ENCODE measurements at regions not wholly inside any gene's neighbourhood (a gene's known extent, or its start where the extent isn't known, plus 50 kb on each side); places are given as distances from the start of the nearest gene placed in this dataset.

- no peak for DNase-seq (ENCODE audit: extremely low read depth, low read depth)
Measured at GRCh38 chr4:138045036-138045435, 197.1 kb downstream of the SLC7A11 start.

DNA sequence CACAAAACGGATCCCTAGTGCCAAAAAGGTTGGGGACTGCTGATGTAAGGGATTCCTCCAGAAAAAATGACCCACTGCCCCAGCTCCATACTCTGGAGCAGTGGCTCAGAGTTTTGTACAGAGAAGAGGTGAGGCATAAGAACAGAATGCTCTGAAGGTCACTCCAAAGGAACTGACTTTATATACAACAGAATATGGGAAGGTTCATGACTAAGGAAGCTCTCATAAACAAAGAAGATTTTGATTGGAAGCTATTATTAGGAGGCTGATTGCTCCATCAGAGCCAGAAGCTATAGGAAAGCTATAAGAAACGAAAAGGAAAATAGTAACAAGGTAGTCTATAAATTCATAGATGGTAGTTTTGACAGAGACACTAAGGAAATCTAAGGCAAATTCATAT, 203.1 kb downstream of the SLC7A11 start:
- TF ChIP-seq, protein P1, sequence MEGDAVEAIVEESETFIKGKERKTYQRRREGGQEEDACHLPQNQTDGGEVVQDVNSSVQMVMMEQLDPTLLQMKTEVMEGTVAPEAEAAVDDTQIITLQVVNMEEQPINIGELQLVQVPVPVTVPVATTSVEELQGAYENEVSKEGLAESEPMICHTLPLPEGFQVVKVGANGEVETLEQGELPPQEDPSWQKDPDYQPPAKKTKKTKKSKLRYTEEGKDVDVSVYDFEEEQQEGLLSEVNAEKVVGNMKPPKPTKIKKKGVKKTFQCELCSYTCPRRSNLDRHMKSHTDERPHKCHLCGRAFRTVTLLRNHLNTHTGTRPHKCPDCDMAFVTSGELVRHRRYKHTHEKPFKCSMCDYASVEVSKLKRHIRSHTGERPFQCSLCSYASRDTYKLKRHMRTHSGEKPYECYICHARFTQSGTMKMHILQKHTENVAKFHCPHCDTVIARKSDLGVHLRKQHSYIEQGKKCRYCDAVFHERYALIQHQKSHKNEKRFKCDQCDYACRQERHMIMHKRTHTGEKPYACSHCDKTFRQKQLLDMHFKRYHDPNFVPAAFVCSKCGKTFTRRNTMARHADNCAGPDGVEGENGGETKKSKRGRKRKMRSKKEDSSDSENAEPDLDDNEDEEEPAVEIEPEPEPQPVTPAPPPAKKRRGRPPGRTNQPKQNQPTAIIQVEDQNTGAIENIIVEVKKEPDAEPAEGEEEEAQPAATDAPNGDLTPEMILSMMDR (IDR thresholded peaks at IDR 0.05; ENCODE audit: low read depth, low read length) = no peak
- DNase-seq (ENCODE audit: extremely low read depth, low read depth) = no peak

More at GRCh38 chr4:138045036-138045435, 197.1 kb downstream of the SLC7A11 start:
- TF ChIP-seq, protein P1 (IDR thresholded peaks at IDR 0.05; ENCODE audit: low read depth, low read length) = no peak

- TF ChIP-seq, protein P1 (IDR thresholded peaks at IDR 0.05; ENCODE audit: low read depth, low read length) = no peak
- peak; percentile 50 for DNase-seq (ENCODE audit: extremely low read depth, low read depth)
Measured at GRCh38 chr4:138037696-138038095, 204.5 kb downstream of the SLC7A11 start.

DNA sequence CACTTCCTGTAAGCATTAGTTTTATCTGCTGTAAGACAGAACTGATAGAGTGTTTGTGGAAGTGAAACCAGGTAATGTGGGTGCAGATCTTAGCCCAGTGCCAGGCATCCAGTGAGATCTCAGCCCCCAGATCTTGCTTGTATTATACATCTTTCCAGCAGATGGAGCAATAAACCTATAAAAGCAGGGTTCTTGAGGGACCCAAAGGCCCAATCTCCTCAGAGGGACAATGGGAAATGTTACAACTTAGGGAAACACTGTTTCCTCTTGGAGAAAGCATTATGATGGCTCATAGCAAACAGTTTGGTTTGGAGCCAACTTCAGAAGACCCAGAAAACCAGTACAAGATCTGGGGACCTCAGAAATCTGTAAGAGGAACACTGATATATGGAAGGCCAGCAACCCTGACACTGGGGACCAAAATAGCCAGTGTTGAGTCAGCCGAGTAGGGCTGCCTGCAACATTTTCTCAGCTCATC, 206.3 kb downstream of the SLC7A11 start:
- TF ChIP-seq, protein P1 (IDR thresholded peaks at IDR 0.05; ENCODE audit: low read depth, low read length) = peak; percentile 62
- DNase-seq (ENCODE audit: extremely low read depth, low read depth) = no peak

- TF ChIP-seq, protein P1 (IDR thresholded peaks at IDR 0.05; ENCODE audit: low read depth, low read length) = no peak
- DNase-seq (ENCODE audit: extremely low read depth, low read depth) = no peak
Measured at GRCh38 chr4:138034871-138035270, 207.3 kb downstream of the SLC7A11 start.

GRCh38 chr4:138032222-138032621, 209.9 kb downstream of the SLC7A11 start:
- TF ChIP-seq, protein P1 (IDR thresholded peaks at IDR 0.05; ENCODE audit: low read depth, low read length) = no peak
- no peak for DNase-seq (ENCODE audit: extremely low read depth, low read depth)

- no peak for DNase-seq (ENCODE audit: extremely low read depth, low read depth)
- TF ChIP-seq, protein P1 (IDR thresholded peaks at IDR 0.05; ENCODE audit: low read depth, low read length) = no peak
Measured at GRCh38 chr4:138030375-138030774, 211.8 kb downstream of the SLC7A11 start.
